ENCODE measurements at regions not wholly inside any gene's neighbourhood (a gene's known extent, or its start where the extent isn't known, plus 50 kb on each side); places are given as distances from the start of the nearest gene placed in this dataset.
"Not testable (repeated sequence)": the region's sequence is repeated elsewhere in the genome, so short reads cannot be mapped to it uniquely, and the experiment has no call there.

DNA sequence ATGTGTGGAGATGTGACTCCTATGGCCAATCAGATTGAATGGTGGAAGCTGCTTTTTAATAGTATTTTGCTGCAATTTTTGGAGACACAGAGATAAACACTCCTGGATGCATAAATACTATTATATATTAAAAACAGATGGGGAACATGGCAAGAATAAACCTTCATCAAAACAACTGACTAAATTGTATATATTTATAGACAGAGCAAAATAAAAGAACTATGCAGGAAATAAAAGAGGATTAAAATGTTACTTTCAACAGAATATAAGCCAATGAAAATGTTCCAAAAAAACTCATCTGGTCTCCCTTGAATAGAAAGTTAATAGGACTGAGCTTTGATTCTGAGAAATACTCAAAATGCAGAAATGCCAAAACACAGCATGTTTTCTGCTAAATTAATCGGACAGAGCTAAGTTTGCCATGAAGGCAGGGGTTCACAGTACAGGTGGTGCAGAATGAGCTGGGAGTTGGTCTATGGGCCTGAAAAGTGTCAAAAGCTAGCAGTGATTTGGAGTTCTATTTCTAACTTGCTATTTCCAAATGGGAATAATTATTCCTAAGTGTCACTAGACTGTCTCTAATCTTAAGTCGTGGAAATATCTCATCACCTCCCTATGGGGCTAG lies 227.2 kb downstream of the CNTN3 start:
- DNase-seq, result no peak
- Mint-ChIP-seq H3K27ac (no peak overlapping the region), H3K27me3 (ENCODE audit: low read depth in 3 of 3) (no peaks in the 10 kb centered on the region), H3K9me3 (peaks cover 6 to 40% (median 18%) of the 10 kb centered on the region in 6 donors), H3K4me3 (no peak overlapping the region), H3K4me1 (no peaks in the 10 kb centered on the region), H3K36me3 (peaks cover 0 to 3% (median 0%) of the 10 kb centered on the region in 3 donors)

GRCh38 chr3:74384159-74384558 lies 230.3 kb downstream of the CNTN3 start:
- no peaks in the 10 kb centered on the region for H3K4me1 Mint-ChIP-seq
- H3K27me3 Mint-ChIP-seq (ENCODE audit: low read depth in 3 of 3), result peaks cover 0 to 2% (median 0%) of the 10 kb centered on the region in 3 donors
- no peak overlapping the region for H3K4me3 Mint-ChIP-seq
- peaks cover 0 to 7% (median 0%) of the 10 kb centered on the region in 3 donors for H3K36me3 Mint-ChIP-seq
- H3K27ac Mint-ChIP-seq, result no peak overlapping the region
- no peak for DNase-seq
- H3K9me3 Mint-ChIP-seq, result peaks cover 2 to 41% (median 21%) of the 10 kb centered on the region in 6 donors

DNA sequence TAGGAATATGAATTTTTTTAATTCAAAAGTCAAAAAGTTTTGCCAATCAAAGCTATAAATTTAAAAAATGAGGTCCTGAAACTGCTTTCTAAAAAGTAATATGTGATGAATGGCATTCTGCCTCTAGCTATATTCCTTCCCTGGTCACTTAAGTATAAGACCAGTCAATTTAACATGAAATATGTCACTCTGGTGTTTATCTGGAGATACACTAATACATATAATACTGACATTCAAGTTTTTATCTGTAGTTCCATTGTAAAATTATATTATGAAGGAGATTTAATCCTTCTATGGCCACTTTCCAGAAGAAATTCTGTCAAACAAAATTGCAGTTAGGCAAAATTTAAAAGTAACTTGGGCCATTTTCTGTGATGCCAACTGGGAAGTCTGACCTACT lies 236.8 kb downstream of the CNTN3 start:
- Mint-ChIP-seq H3K27ac (no peak overlapping the region), H3K4me1 (no peaks in the 10 kb centered on the region), H3K36me3 (peaks cover 0 to 7% (median 0%) of the 10 kb centered on the region in 3 donors), H3K27me3 (ENCODE audit: low read depth in 3 of 3) (peaks cover 0 to 5% (median 0%) of the 10 kb centered on the region in 3 donors), H3K4me3 (no peak overlapping the region), H3K9me3 (peaks cover 5 to 54% (median 15%) of the 10 kb centered on the region in 6 donors)
- DNase-seq, result no peak

GRCh38 chr3:74376323-74376722 lies 238.1 kb downstream of the CNTN3 start:
- H3K36me3 Mint-ChIP-seq; H3K27me3 Mint-ChIP-seq (ENCODE audit: low read depth in 3 of 3); H3K4me3 Mint-ChIP-seq; DNase-seq; H3K27ac Mint-ChIP-seq; H3K4me1 Mint-ChIP-seq: not testable (repeated sequence)
- peaks cover 5 to 62% (median 18%) of the 10 kb centered on the region in 6 donors for H3K9me3 Mint-ChIP-seq

DNA sequence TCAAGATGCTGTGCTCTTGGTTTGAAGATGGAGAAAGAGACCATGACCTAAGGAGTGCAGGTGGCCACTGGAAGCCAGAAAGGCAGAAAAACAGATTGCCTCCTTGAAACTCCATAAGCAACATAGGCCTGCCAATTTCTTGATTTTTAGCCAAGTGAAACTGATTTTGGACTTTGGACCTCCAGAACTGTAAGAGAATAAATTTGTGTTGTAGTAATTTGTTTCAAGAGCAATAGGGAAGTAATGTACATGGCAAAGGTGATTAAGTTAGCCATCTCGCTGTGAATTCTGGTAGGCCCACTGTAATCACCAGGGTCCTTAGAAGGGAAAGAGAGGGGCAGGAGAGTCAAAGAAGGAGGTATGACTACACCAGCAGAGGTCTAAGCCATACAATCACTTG lies 238.8 kb downstream of the CNTN3 start:
- DNase-seq, result no peak
- H3K4me3 Mint-ChIP-seq, result no peak overlapping the region
- peaks cover 0 to 3% (median 2%) of the 10 kb centered on the region in 3 donors for H3K27me3 Mint-ChIP-seq (ENCODE audit: low read depth in 3 of 3)
- H3K27ac Mint-ChIP-seq, result no peak overlapping the region
- no peaks in the 10 kb centered on the region for H3K4me1 Mint-ChIP-seq
- H3K36me3 Mint-ChIP-seq, result no peaks in the 10 kb centered on the region
- H3K9me3 Mint-ChIP-seq, result peaks cover 6 to 56% (median 16%) of the 10 kb centered on the region in 6 donors

DNA sequence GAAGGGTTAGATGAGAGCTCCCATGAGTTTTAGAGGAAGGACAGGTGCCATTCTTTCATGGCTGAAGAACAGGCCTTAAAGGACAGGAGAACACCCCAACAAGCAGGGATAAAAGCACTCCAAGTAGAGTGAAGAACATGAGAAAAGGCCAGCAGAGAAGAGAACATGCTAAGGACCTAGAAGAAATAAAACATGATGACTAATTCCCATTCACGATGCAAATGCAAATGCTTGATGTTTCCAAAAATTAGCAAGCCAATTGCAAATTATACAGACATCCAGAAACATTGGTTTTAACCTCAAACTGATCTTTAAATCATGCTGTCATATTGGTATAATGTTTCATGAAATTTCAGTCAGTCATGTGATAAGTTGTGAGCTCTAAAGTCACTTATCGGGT lies 241.7 kb downstream of the CNTN3 start:
- H3K27ac Mint-ChIP-seq, result no peak overlapping the region
- H3K9me3 Mint-ChIP-seq, result peaks cover 5 to 46% (median 9%) of the 10 kb centered on the region in 6 donors
- no peaks in the 10 kb centered on the region for H3K4me1 Mint-ChIP-seq
- no peaks in the 10 kb centered on the region for H3K36me3 Mint-ChIP-seq
- no peak overlapping the region for H3K4me3 Mint-ChIP-seq
- DNase-seq, result no peak
- H3K27me3 Mint-ChIP-seq (ENCODE audit: low read depth in 3 of 3), result peaks cover 0 to 3% (median 2%) of the 10 kb centered on the region in 3 donors

GRCh38 chr3:74370342-74370741 lies 244.1 kb downstream of the CNTN3 start:
- Mint-ChIP-seq H3K4me1 (no peaks in the 10 kb centered on the region), H3K27me3 (ENCODE audit: low read depth in 3 of 3) (peaks cover 0 to 2% (median 2%) of the 10 kb centered on the region in 3 donors), H3K36me3 (no peaks in the 10 kb centered on the region), H3K9me3 (peaks cover 5 to 46% (median 12%) of the 10 kb centered on the region in 6 donors), H3K4me3 (no peak overlapping the region), H3K27ac (no peak overlapping the region)
- DNase-seq, result no peak

DNA sequence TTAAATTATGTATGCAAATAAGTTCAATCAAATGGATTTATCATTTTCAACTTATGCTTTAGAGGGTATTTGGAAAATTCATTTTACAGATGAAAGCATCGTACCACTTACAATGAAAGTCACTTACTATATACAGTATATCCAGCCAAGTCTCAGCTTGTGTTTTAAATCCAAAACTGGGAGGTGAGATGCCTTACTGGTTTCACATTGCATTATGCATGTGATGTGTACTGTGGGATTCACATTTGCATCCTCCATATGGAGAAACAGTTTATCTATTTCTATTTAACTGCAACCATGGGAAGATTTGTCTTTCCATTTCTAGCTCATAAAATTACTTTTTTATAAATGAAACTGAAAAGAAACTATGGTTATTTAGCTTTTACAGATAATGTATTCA lies 248.1 kb downstream of the CNTN3 start:
- H3K27me3 Mint-ChIP-seq (ENCODE audit: low read depth in 3 of 3), result no peaks in the 10 kb centered on the region
- no peaks in the 10 kb centered on the region for H3K36me3 Mint-ChIP-seq
- H3K27ac Mint-ChIP-seq, result no peak overlapping the region
- H3K4me1 Mint-ChIP-seq, result no peaks in the 10 kb centered on the region
- no peak overlapping the region for H3K4me3 Mint-ChIP-seq
- peaks cover 2 to 25% (median 10%) of the 10 kb centered on the region in 6 donors for H3K9me3 Mint-ChIP-seq
- DNase-seq, result no peak

DNA sequence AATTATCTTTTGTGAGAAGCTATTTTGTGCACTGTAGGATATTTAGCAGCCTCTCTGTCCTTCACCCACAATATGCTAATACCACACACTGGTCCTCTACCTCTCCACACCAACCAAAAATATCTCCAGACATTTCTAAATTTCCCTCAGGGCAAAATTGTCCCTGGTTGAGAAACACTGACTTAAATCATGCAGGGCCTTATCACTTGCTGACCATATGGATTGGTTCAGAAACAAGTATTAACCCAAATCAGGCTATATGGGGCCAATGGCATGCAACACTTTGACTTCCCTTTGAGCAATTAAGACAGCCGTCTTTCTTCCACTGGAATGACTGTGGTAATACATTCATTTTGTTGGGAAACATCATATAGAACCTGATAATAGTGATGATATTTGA lies 251.1 kb downstream of the CNTN3 start:
- Mint-ChIP-seq H3K36me3 (no peaks in the 10 kb centered on the region), H3K4me3 (no peak overlapping the region), H3K27me3 (ENCODE audit: low read depth in 3 of 3) (no peaks in the 10 kb centered on the region), H3K27ac (no peak overlapping the region), H3K4me1 (no peaks in the 10 kb centered on the region), H3K9me3 (peaks cover 2 to 22% (median 11%) of the 10 kb centered on the region in 6 donors)
- DNase-seq, result no peak

GRCh38 chr3:74360406-74360805 lies 254.1 kb downstream of the CNTN3 start:
- no peaks in the 10 kb centered on the region for H3K27me3 Mint-ChIP-seq (ENCODE audit: low read depth in 3 of 3)
- no peak overlapping the region for H3K4me3 Mint-ChIP-seq
- H3K4me1 Mint-ChIP-seq, result no peaks in the 10 kb centered on the region
- H3K27ac Mint-ChIP-seq, result no peak overlapping the region
- H3K9me3 Mint-ChIP-seq, result peaks cover 10 to 29% (median 15%) of the 10 kb centered on the region in 6 donors
- H3K36me3 Mint-ChIP-seq, result no peaks in the 10 kb centered on the region
- no peak for DNase-seq

DNA sequence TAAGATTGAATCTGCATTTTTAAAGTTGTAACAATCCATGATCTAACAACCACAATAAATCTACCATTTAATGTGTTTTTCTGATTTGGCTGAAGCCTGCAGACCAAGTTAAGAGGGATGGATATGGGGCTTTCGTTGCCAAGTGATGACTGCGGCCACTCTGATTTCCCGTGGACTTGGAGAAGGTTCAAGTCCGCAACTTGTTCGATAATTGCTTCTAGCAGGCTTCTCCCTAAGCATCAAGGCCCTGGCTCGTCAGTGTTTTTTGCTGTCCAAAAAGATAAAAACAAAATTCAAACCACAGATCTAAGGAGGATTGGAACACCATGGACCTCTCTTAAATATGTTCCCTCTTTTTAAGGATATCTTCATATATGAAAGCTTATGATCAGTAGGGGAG lies 256.6 kb downstream of the CNTN3 start:
- peaks cover 6 to 27% (median 15%) of the 10 kb centered on the region in 6 donors for H3K9me3 Mint-ChIP-seq
- no peaks in the 10 kb centered on the region for H3K36me3 Mint-ChIP-seq
- H3K27ac Mint-ChIP-seq, result no peak overlapping the region
- H3K4me3 Mint-ChIP-seq, result no peak overlapping the region
- no peaks in the 10 kb centered on the region for H3K4me1 Mint-ChIP-seq
- DNase-seq, result no peak
- H3K27me3 Mint-ChIP-seq (ENCODE audit: low read depth in 3 of 3), result no peaks in the 10 kb centered on the region

DNA sequence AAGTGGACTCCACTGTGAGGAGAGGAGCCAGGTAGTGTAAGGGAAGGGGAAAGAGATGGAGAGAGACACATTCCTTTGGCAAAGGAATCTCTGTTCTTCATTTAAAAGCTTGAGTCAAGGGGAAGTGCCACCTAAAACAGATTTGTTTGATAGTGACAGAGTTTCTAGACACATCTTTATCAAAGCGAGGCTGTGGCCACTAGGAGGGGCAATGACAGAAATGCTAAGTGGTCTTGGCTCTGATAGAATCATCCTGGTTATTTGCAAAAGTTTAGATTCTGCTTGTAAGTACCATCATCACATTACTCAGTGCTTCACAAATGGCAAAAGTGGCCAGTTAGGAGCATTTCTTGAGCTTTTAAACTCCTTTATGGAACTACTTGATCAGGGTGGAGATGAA lies 261.4 kb downstream of the CNTN3 start:
- Mint-ChIP-seq H3K4me3 (no peak overlapping the region), H3K4me1 (no peaks in the 10 kb centered on the region), H3K36me3 (peaks cover 0 to 3% (median 0%) of the 10 kb centered on the region in 3 donors), H3K9me3 (peaks cover 8 to 49% (median 15%) of the 10 kb centered on the region in 6 donors), H3K27ac (no peak overlapping the region), H3K27me3 (ENCODE audit: low read depth in 3 of 3) (no peaks in the 10 kb centered on the region)
- DNase-seq, result no peak

GRCh38 chr3:74352166-74352565 lies 262.3 kb downstream of the CNTN3 start:
- Mint-ChIP-seq H3K4me1 (no peaks in the 10 kb centered on the region), H3K27me3 (ENCODE audit: low read depth in 3 of 3) (no peaks in the 10 kb centered on the region), H3K4me3 (no peak overlapping the region), H3K9me3 (peaks cover 4 to 57% (median 11%) of the 10 kb centered on the region in 6 donors), H3K27ac (no peak overlapping the region), H3K36me3 (peaks cover 0 to 3% (median 0%) of the 10 kb centered on the region in 3 donors)
- no peak for DNase-seq

GRCh38 chr3:74351213-74351612 lies 263.2 kb downstream of the CNTN3 start:
- H3K36me3 Mint-ChIP-seq, result peaks cover 0 to 3% (median 0%) of the 10 kb centered on the region in 3 donors
- no peak for DNase-seq
- H3K9me3 Mint-ChIP-seq, result peaks cover 4 to 52% (median 11%) of the 10 kb centered on the region in 6 donors
- H3K27ac Mint-ChIP-seq, result no peak overlapping the region
- no peak overlapping the region for H3K4me3 Mint-ChIP-seq
- no peaks in the 10 kb centered on the region for H3K27me3 Mint-ChIP-seq (ENCODE audit: low read depth in 3 of 3)
- no peaks in the 10 kb centered on the region for H3K4me1 Mint-ChIP-seq

- Mint-ChIP-seq H3K36me3 (peaks cover 0 to 3% (median 0%) of the 10 kb centered on the region in 3 donors), H3K4me3 (no peak overlapping the region), H3K4me1 (no peaks in the 10 kb centered on the region), H3K9me3 (peaks cover 4 to 42% (median 12%) of the 10 kb centered on the region in 6 donors), H3K27me3 (ENCODE audit: low read depth in 3 of 3) (no peaks in the 10 kb centered on the region), H3K27ac (no peak overlapping the region)
- DNase-seq, result no peak
Measured at GRCh38 chr3:74349015-74349414, 265.4 kb downstream of the CNTN3 start.

Data from immature natural killer cell (primary cell).